HS-5 (cell line): ENCODE measurements at regions not wholly inside any gene's neighbourhood (a gene's known extent, or its start where the extent isn't known, plus 50 kb on each side); places are given as distances from the start of the nearest gene placed in this dataset.
A peak's percentile ranks its signal among the peaks of the same experiment; 100 is the strongest.

Source experiments
- DNase-seq: peaks from one replicate; pipeline ENCODE4 v3.0.0-alpha.2; 2012; ENCODE audit warnings: low read depth

- no peak for DNase-seq
These were observed 52.7 kb downstream of the COL6A6 start for GRCh38 chr3:130569461-130570365.

- DNase-seq: no peak
These were observed 55.8 kb downstream of the COL6A6 start for GRCh38 chr3:130572769-130573168.

- peak; percentile 31 for DNase-seq
These were observed 59.6 kb downstream of the COL6A6 start for GRCh38 chr3:130576375-130577266.

GRCh38 chr3:130582457-130583153 lies 65.6 kb downstream of the COL6A6 start:
- no peak for DNase-seq

GRCh38 chr3:130594749-130595148 lies 77.8 kb downstream of the COL6A6 start:
- DNase-seq: peak; percentile 53

- no peak for DNase-seq
These were observed 79.5 kb downstream of the COL6A6 start for GRCh38 chr3:130596484-130596883.

- no peak for DNase-seq
These were observed 84.5 kb downstream of the COL6A6 start for GRCh38 chr3:130601442-130601971.

GRCh38 chr3:130604806-130605205 lies 87.8 kb downstream of the COL6A6 start:
- no peak for DNase-seq

- DNase-seq: no peak
These were observed 89.4 kb downstream of the COL6A6 start for GRCh38 chr3:130606336-130606735.

GRCh38 chr3:130607553-130608154 lies 90.7 kb downstream of the COL6A6 start:
- no peak for DNase-seq

- no peak for DNase-seq
These were observed 92.4 kb downstream of the COL6A6 start for GRCh38 chr3:130609166-130609979.

GRCh38 chr3:130619196-130619595 lies 102.2 kb downstream of the COL6A6 start:
- DNase-seq: no peak

GRCh38 chr3:130621824-130622223 lies 104.8 kb downstream of the COL6A6 start:
- DNase-seq: no peak

- DNase-seq: peak; percentile 73
These were observed 109.1 kb downstream of the COL6A6 start for GRCh38 chr3:130626049-130626448.

- DNase-seq: no peak
These were observed 110.3 kb downstream of the COL6A6 start for GRCh38 chr3:130627143-130627855.

- no peak for DNase-seq
These were observed 110.9 kb downstream of the COL6A6 start for GRCh38 chr3:130627882-130628281.
